ENCODE measurements at regions not wholly inside any gene's neighbourhood (a gene's known extent, or its start where the extent isn't known, plus 50 kb on each side); places are given as distances from the start of the nearest gene placed in this dataset.

- no peak for DNase-seq
Observed at GRCh38 chr1:114229368-114229767, 75.7 kb upstream of the SYT6 start.

- no peak for DNase-seq
Observed at GRCh38 chr1:114227059-114227458, 73.4 kb upstream of the SYT6 start.

GRCh38 chr1:114224196-114224907 is 70.7 kb upstream of the SYT6 start:
- no peak for DNase-seq

GRCh38 chr1:114222920-114223319 is 69.3 kb upstream of the SYT6 start:
- no peak for DNase-seq

- peak in 3 of 56 donors; percentile 3 to 10 (median 5) for DNase-seq
Observed at GRCh38 chr1:114219172-114219868, 65.7 kb upstream of the SYT6 start.

GRCh38 chr1:114218361-114219171 is 64.9 kb upstream of the SYT6 start:
- no peak for DNase-seq

GRCh38 chr1:114216431-114217173 is 62.9 kb upstream of the SYT6 start:
- DNase-seq, result no peak

- DNase-seq, result no peak
Observed at GRCh38 chr1:114215436-114215835, 61.8 kb upstream of the SYT6 start.

GRCh38 chr1:114214016-114214415 is 60.3 kb upstream of the SYT6 start:
- DNase-seq, result no peak

- DNase-seq, result no peak
Observed at GRCh38 chr1:114209971-114210370, 56.3 kb upstream of the SYT6 start.

GRCh38 chr1:114208714-114209113 is 55.0 kb upstream of the SYT6 start:
- DNase-seq, result peak in 1 of 56 donors; percentile 2

- DNase-seq, result no peak
Observed at GRCh38 chr1:114208106-114208505, 54.4 kb upstream of the SYT6 start.

GRCh38 chr1:114207635-114208034 is 54.0 kb upstream of the SYT6 start:
- no peak for DNase-seq

- DNase-seq, result no peak
Observed at GRCh38 chr1:114206392-114206791, 52.7 kb upstream of the SYT6 start.

GRCh38 chr1:114203595-114204128 is 50.0 kb upstream of the SYT6 start:
- DNase-seq, result no peak
